H1 (cell line): ENCODE measurements at regions not wholly inside any gene's neighbourhood (a gene's known extent, or its start where the extent isn't known, plus 50 kb on each side); places are given as distances from the start of the nearest gene placed in this dataset.

ENCODE experiments used
- CTCF ChIA-PET: fragments of 300-600 bp; sonication (Branson Sonifier 250); formaldehyde crosslinking; loops from one replicate; lab custom pipeline; 2021; ENCODE audit not compliant: partially characterized antibody; lab: Charles Lee
- POLR2A ChIA-PET: fragments of 300-600 bp; sonication (Branson Sonifier 250); formaldehyde crosslinking; loops from one replicate; lab custom pipeline; 2021; ENCODE audit warnings: inconsistent platforms; ENCODE audit not compliant: partially characterized antibody; lab: Charles Lee
- DNase-seq, 2 experiments: peaks; one replicate each; pipeline versions ENCODE4 v3.0.0 to v3.0.0-alpha.2; 2010 to 2022; ENCODE audit warnings: low spot score in 2 of 2, low read depth in 1 of 2, mixed read lengths in 1 of 2
- FAIRE-seq: peaks from 2 replicates; lab custom pipeline; 2011; peaks lifted over from hg19 to GRCh38; lab: Jason Lieb, UNC
- H2AFZ ChIP-seq: 2 replicates; pipeline ENCODE4 v1.8.1; 2012; ENCODE audit warnings: low read length, inconsistent platforms
- H2AK5ac ChIP-seq: 2 replicates; pipeline ENCODE4 v1.6.1; 2013; ENCODE audit warnings: low read depth, low read length
- H2BK120ac ChIP-seq: replicated peaks from 2 replicates; pipeline ENCODE3; 2013; ENCODE audit warnings: low read depth, low read length, inconsistent platforms
- H2BK12ac ChIP-seq: 2 replicates; pipeline ENCODE4 v1.6.1; 2013; ENCODE audit warnings: low read depth, low read length
- H2BK15ac ChIP-seq: 2 replicates; pipeline ENCODE4 v1.6.1; 2013; ENCODE audit warnings: low read length
- H2BK20ac ChIP-seq: 2 replicates; pipeline ENCODE4 v1.6.1; 2013; ENCODE audit warnings: low read length
- H2BK5ac ChIP-seq: 2 replicates; pipeline ENCODE4 v1.6.1; 2013; ENCODE audit warnings: low read depth, low read length
- H3K14ac ChIP-seq: 2 replicates; pipeline ENCODE4 v1.6.1; 2013; ENCODE audit warnings: inconsistent platforms; ENCODE audit not compliant: insufficient read length
- H3K18ac ChIP-seq: 2 replicates; pipeline ENCODE4 v1.6.1; 2013; ENCODE audit warnings: low read length; ENCODE audit errors: extremely low read depth
- H3K23ac ChIP-seq: 2 replicates; pipeline ENCODE4 v1.6.1; 2013; ENCODE audit warnings: inconsistent platforms; ENCODE audit not compliant: insufficient read length
- H3K23me2 ChIP-seq: 2 replicates; pipeline ENCODE4 v1.6.1; 2013; ENCODE audit warnings: low read depth, low read length
- H3K27ac ChIP-seq: 2 replicates; pipeline ENCODE4 v1.6.1; 2011; ENCODE audit warnings: low read depth, low read length, inconsistent platforms
- H3K27me3 ChIP-seq, 4 experiments: replicated peaks in 1 of 4; 1 replicate in 1 of 4; 2 replicates in 3 of 4; pipeline versions ENCODE4 v1.6.1 to v1.8.1; 2011 to 2013; ENCODE audit warnings: low read length in 3 of 4, mild to moderate bottlenecking in 3 of 4, inconsistent platforms in 2 of 4, mixed read lengths in 2 of 4, moderate library complexity in 1 of 4; ENCODE audit not compliant: control insufficient read depth in 3 of 4, insufficient read depth in 3 of 4; ENCODE audit errors: extremely low read depth in 1 of 4
- H3K36me3 ChIP-seq, 4 experiments: 2 replicates each; pipeline versions ENCODE4 v1.6.1 to v1.8.1; 2011 to 2013; ENCODE audit warnings: mild to moderate bottlenecking in 4 of 4, low read length in 3 of 4, moderate library complexity in 2 of 4, control low read depth in 1 of 4, inconsistent platforms in 1 of 4; ENCODE audit not compliant: insufficient read depth in 4 of 4, control insufficient read depth in 2 of 4
- H3K4ac ChIP-seq: replicated peaks from 2 replicates; pipeline ENCODE3; 2013; ENCODE audit warnings: low read length, low read depth, mixed read lengths, inconsistent platforms; ENCODE audit not compliant: insufficient read length
- H3K4me1 ChIP-seq, 4 experiments: replicated peaks in 1 of 4; 1 replicate in 1 of 4; 2 replicates in 3 of 4; pipeline versions ENCODE4 v1.6.1 to v1.8.1; 2011 to 2013; ENCODE audit warnings: low read length in 3 of 4, inconsistent platforms in 2 of 4, mixed read lengths in 1 of 4; ENCODE audit not compliant: insufficient read depth in 4 of 4, control insufficient read depth in 3 of 4
- H3K4me2 ChIP-seq, 2 experiments: 2 replicates each; pipeline versions ENCODE4 v1.6.1 to v1.8.1; 2011 to 2013; ENCODE audit warnings: low read depth in 2 of 2, low read length in 2 of 2, control low read depth in 1 of 2, inconsistent platforms in 1 of 2, mild to moderate bottlenecking in 1 of 2; ENCODE audit not compliant: insufficient read depth in 1 of 2
- H3K4me3 ChIP-seq, 4 experiments: fragments of 200-600, 300-600 bp in 1 of 4; sonication (generic), shearing (Covaris generic), sonication (Bioruptor Twin) in 1 of 4; 2 replicates each; pipeline versions ENCODE4 v1.5.1 to v1.8.1; 2011 to 2016; ENCODE audit warnings: low read length in 4 of 4, low read depth in 3 of 4, control low read depth in 2 of 4, inconsistent platforms in 2 of 4, mild to moderate bottlenecking in 2 of 4, mixed read lengths in 1 of 4, moderate library complexity in 1 of 4; ENCODE audit not compliant: insufficient read depth in 2 of 4; ENCODE audit errors: extremely low read depth in 1 of 4
- H3K56ac ChIP-seq: replicated peaks from 2 replicates; pipeline ENCODE3; 2013; ENCODE audit warnings: low read depth, mild to moderate bottlenecking, mixed read lengths, low read length, inconsistent platforms; ENCODE audit not compliant: insufficient read length
- H3K79me1 ChIP-seq: 2 replicates; pipeline ENCODE4 v1.6.1; 2013; ENCODE audit warnings: low read depth, low read length, control low read depth
- H3K79me2 ChIP-seq, 2 experiments: 2 replicates each; pipeline versions ENCODE4 v1.6.1 to v1.8.1; 2012 to 2013; ENCODE audit warnings: low read length in 2 of 2, mild to moderate bottlenecking in 2 of 2, inconsistent platforms in 1 of 2; ENCODE audit not compliant: insufficient read depth in 2 of 2, control insufficient read depth in 1 of 2
- H3K9ac ChIP-seq, 4 experiments: replicated peaks in 1 of 4; 1 replicate in 1 of 4; 2 replicates in 3 of 4; pipeline versions ENCODE4 v1.6.1 to v1.8.1; 2011 to 2013; ENCODE audit warnings: low read depth in 3 of 4, low read length in 3 of 4, control low read depth in 2 of 4, mild to moderate bottlenecking in 2 of 4, moderate library complexity in 2 of 4, inconsistent platforms in 1 of 4; ENCODE audit errors: extremely low read depth in 1 of 4
- H3K9me3 ChIP-seq, 2 experiments: 2 replicates each; pipeline versions ENCODE4 v1.6.1 to v1.8.1; 2012 to 2013; ENCODE audit warnings: mild to moderate bottlenecking in 2 of 2, moderate library complexity in 2 of 2, control low read depth in 1 of 2, inconsistent platforms in 1 of 2, low read depth in 1 of 2, low read length in 1 of 2, mixed read lengths in 1 of 2; ENCODE audit not compliant: insufficient read depth in 2 of 2
- H4K20me1 ChIP-seq, 2 experiments: replicated peaks in 1 of 2; 2 replicates each; pipeline versions ENCODE3 to v1.8.1; 2011 to 2013; ENCODE audit warnings: inconsistent platforms in 2 of 2, low read length in 2 of 2, mild to moderate bottlenecking in 1 of 2; ENCODE audit not compliant: insufficient read depth in 2 of 2, control insufficient read depth in 1 of 2
- H4K5ac ChIP-seq: 2 replicates; pipeline ENCODE4 v1.6.1; 2013; ENCODE audit warnings: low read length, low read depth, mixed read lengths, inconsistent platforms; ENCODE audit not compliant: insufficient read length
- H4K8ac ChIP-seq: 2 replicates; pipeline ENCODE4 v1.8.0; 2013; ENCODE audit warnings: mild to moderate bottlenecking, moderate library complexity, low read length, inconsistent platforms; ENCODE audit not compliant: insufficient read depth; ENCODE audit errors: extremely low read depth
- H4K91ac ChIP-seq: replicated peaks from 2 replicates; pipeline ENCODE3; 2013; ENCODE audit warnings: low read length, mixed read lengths, inconsistent platforms; ENCODE audit not compliant: insufficient read length
- ASH2L ChIP-seq: fragments of 200-600, 300-600 bp; sonication (generic); IDR thresholded peaks from one replicate; pipeline ENCODE4 v1.7.1; 2017; ENCODE audit warnings: low read length
- BACH1 ChIP-seq: IDR thresholded peaks from 2 replicates; pipeline ENCODE4 v1.6.1; 2012; ENCODE audit warnings: low read length, improper control_type of control experiment
- BRCA1 ChIP-seq: IDR thresholded peaks from 2 replicates; pipeline ENCODE4 v1.6.1; 2012; ENCODE audit warnings: low read depth, low read length, improper control_type of control experiment
- CHD2 ChIP-seq: IDR thresholded peaks from 2 replicates; pipeline ENCODE4 v1.6.1; 2012; ENCODE audit warnings: low read length, improper control_type of control experiment
- JUN ChIP-seq: IDR thresholded peaks from 2 replicates; pipeline ENCODE4 v1.6.1; 2011; ENCODE audit warnings: low read depth, mild to moderate bottlenecking, improper control_type of control experiment, low read length
- KDM5A ChIP-seq: fragments of 200-600 bp; IDR thresholded peaks from 2 replicates; pipeline ENCODE4 v1.7.1; 2012; ENCODE audit warnings: mild to moderate bottlenecking, low read length, inconsistent platforms, mixed read lengths
- MAFK ChIP-seq: IDR thresholded peaks from 2 replicates; pipeline ENCODE4 v1.6.1; 2012; ENCODE audit warnings: low read depth, mild to moderate bottlenecking, improper control_type of control experiment, low read length
- NRF1 ChIP-seq: IDR thresholded peaks from 2 replicates; pipeline ENCODE4 v1.6.1; 2011; ENCODE audit warnings: mild to moderate bottlenecking, low read depth, low read length, improper control_type of control experiment
- POLR2A ChIP-seq, 2 experiments: IDR thresholded peaks; 1 replicate in 1 of 2; 2 replicates in 1 of 2; pipeline ENCODE4 v1.6.1; 2011; ENCODE audit warnings: low read depth in 2 of 2, low read length in 2 of 2, mild to moderate bottlenecking in 2 of 2; ENCODE audit errors: control extremely low read depth in 1 of 2
- POU5F1 ChIP-seq: IDR thresholded peaks from 2 replicates; pipeline ENCODE4 v1.6.1; 2011; ENCODE audit warnings: low read depth, mild to moderate bottlenecking, low read length, moderate library complexity
- RNF2 ChIP-seq: fragments of 200-900, 300-1000 bp; sonication (generic); IDR thresholded peaks from 2 replicates; pipeline ENCODE4 v1.7.1; 2016; ENCODE audit warnings: borderline replicate concordance, low read depth, mild to moderate bottlenecking, antibody characterized with exemption, low read length; ENCODE audit not compliant: poor library complexity, severe bottlenecking; ENCODE audit errors: missing control alignments
- SP4 ChIP-seq: IDR thresholded peaks from 2 replicates; pipeline ENCODE4 v1.6.1; 2012; ENCODE audit warnings: low read length, inconsistent platforms
- TBP ChIP-seq: IDR thresholded peaks from 2 replicates; pipeline ENCODE4 v1.6.1; 2011; ENCODE audit warnings: low read depth, low read length, improper control_type of control experiment
- ZNF274 ChIP-seq: IDR thresholded peaks from 2 replicates; pipeline ENCODE4 v1.7.0; 2012; ENCODE audit warnings: low read length, borderline replicate concordance; ENCODE audit errors: extremely low read depth
- WGBS, 2 experiments: shearing (Covaris generic) in 1 of 2; methylation state at CpG; one replicate each; pipeline versions ENCODE4 v1.1.6 to v1.1.7; 2013 to 2015; ENCODE audit warnings: low lambda C conversion rate in 2 of 2, mixed read lengths in 2 of 2, inconsistent platforms in 1 of 2, low coverage in 1 of 2, missing lambda C conversion rate in 1 of 2; ENCODE audit not compliant: insufficient replicate concordance in 2 of 2, insufficient coverage in 1 of 2, insufficient read length in 1 of 2; ENCODE audit errors: extremely low coverage in 1 of 2, missing lambda C conversion rate in 1 of 2; 5-methylcytosine and 5-hydroxymethylcytosine counted together
- TF ChIP-seq, protein P1 (sequence below): IDR thresholded peaks from 2 replicates; pipeline ENCODE4 v1.6.1; 2011; ENCODE audit warnings: low read length, improper control_type of control experiment

DNA sequence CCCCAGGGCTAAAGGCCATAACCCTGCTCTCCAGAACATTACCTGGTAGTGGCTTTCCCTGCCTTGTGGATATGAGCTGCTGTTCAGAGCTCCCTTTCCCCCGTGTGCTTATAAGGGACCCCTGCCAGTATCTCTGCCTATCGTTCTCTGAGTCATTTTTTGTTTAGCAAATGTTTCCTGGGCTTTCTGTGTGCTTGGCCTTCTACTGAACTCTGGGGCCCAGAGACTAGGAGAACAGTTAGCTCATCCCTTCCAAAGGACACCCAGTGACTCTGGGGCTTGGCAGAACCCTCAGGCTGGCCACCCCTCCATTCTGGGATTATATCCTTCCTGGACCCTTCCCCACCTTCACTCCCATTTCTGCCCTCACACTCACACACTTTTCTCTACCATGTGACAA, 80.8 kb upstream of the POU3F1 start:
- H3K79me1 ChIP-seq = no peaks in the 10 kb centered on the region
- H3K23ac ChIP-seq = no peak overlapping the region
- TF ChIP-seq BACH1 (no peak), BRCA1 (no peak), POLR2A (IDR thresholded peaks at IDR 0.05; ENCODE audit: control extremely low read depth in 1 of 2, low read depth in 2 of 2, low read length in 2 of 2) (no peak), MAFK (no peak), JUN (no peak), CHD2 (no peak), RNF2 (no peak), TBP (no peak), KDM5A (no peak), POU5F1 (no peak), ZNF274 (no peak), ASH2L (no peak), SP4 (no peak), NRF1 (no peak)
- TF ChIP-seq, protein P1, sequence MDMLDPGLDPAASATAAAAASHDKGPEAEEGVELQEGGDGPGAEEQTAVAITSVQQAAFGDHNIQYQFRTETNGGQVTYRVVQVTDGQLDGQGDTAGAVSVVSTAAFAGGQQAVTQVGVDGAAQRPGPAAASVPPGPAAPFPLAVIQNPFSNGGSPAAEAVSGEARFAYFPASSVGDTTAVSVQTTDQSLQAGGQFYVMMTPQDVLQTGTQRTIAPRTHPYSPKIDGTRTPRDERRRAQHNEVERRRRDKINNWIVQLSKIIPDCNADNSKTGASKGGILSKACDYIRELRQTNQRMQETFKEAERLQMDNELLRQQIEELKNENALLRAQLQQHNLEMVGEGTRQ = no peak
- TF ChIP-seq, all 59 proteins: peak for 0
- ChIA-PET POLR2A (interaction anchor here (0.9 to 1.6 kb wide), 3 partner anchors 9 to 85 kb away, joined by 3 to 6 read pairs (median 5); no protein-coding TSS in a partner anchor), CTCF (interaction anchor here (1.4 to 2.0 kb wide), 3 partner anchors 10 to 129 kb away, joined by 4 to 7 read pairs (median 6); no protein-coding TSS in a partner anchor)
- no peak overlapping the region for H2BK20ac ChIP-seq
- H4K8ac ChIP-seq = no peak overlapping the region
- no peak overlapping the region for H2BK15ac ChIP-seq
- no peaks in the 10 kb centered on the region for H3K36me3 ChIP-seq
- H3K4me1 ChIP-seq = peaks cover 0 to 4% (median 3%) of the 10 kb centered on the region in 4 experiments; a peak in 4 of 7 replicates
- no peak overlapping the region for H2AK5ac ChIP-seq
- H4K91ac ChIP-seq = no peak overlapping the region
- no peak overlapping the region for H3K9ac ChIP-seq
- no peak overlapping the region for H3K18ac ChIP-seq
- H3K27me3 ChIP-seq = no peaks in the 10 kb centered on the region; a peak in 1 of 7 replicates
- no peak overlapping the region for H2BK5ac ChIP-seq
- H2BK120ac ChIP-seq = no peak overlapping the region
- no peak overlapping the region for H2BK12ac ChIP-seq
- no peak overlapping the region for H3K56ac ChIP-seq
- no peaks in the 10 kb centered on the region for H3K9me3 ChIP-seq
- DNase-seq (no peak), FAIRE-seq (no peak)
- H3K23me2 ChIP-seq = no peaks in the 10 kb centered on the region
- no peak overlapping the region for H3K4me3 ChIP-seq
- no peaks in the 10 kb centered on the region for H4K20me1 ChIP-seq
- H2AFZ ChIP-seq = no peak overlapping the region
- no peak overlapping the region for H3K4ac ChIP-seq
- no peak overlapping the region for H3K4me2 ChIP-seq
- no peak overlapping the region for H3K14ac ChIP-seq
- H3K79me2 ChIP-seq = no peaks in the 10 kb centered on the region
- H4K5ac ChIP-seq = no peak overlapping the region
- 67% methylated on average over 2 of the region's 2 CpGs; no CpG with 5 or more reads in 1 of the 2 experiments for WGBS, 2 experiments
- no peak overlapping the region for H3K27ac ChIP-seq
